ENCODE measurements at regions not wholly inside any gene's neighbourhood (a gene's known extent, or its start where the extent isn't known, plus 50 kb on each side); places are given as distances from the start of the nearest gene placed in this dataset.

DNA sequence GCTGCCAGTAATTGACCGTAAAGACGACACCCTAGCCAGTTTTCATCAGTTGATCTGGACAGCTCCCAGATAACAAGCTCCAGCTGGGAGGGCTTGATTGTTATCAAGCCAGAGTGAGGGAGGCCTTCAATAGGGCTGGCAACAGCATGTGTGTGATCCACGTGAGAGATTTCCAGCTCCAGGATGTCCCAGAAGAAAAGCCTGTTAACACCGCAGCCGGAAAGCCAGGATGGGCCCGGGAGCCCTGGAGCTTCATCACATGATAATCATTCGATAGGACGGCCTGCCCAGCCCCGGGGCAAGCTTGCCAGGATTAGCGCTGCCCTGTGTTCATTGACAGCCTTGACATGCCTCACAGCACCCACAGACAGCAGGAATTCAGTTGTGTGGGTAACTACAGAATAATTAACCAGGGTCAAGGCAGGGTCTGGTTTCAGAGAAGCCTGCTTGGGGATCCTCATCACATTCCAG is 182.5 kb downstream of the C1D start:
- TF ChIP-seq, protein P1, sequence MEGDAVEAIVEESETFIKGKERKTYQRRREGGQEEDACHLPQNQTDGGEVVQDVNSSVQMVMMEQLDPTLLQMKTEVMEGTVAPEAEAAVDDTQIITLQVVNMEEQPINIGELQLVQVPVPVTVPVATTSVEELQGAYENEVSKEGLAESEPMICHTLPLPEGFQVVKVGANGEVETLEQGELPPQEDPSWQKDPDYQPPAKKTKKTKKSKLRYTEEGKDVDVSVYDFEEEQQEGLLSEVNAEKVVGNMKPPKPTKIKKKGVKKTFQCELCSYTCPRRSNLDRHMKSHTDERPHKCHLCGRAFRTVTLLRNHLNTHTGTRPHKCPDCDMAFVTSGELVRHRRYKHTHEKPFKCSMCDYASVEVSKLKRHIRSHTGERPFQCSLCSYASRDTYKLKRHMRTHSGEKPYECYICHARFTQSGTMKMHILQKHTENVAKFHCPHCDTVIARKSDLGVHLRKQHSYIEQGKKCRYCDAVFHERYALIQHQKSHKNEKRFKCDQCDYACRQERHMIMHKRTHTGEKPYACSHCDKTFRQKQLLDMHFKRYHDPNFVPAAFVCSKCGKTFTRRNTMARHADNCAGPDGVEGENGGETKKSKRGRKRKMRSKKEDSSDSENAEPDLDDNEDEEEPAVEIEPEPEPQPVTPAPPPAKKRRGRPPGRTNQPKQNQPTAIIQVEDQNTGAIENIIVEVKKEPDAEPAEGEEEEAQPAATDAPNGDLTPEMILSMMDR (IDR thresholded peaks at IDR 0.05 in 4 of 5, conservative IDR thresholded peaks at IDR 0.05 in 1 of 5), result no peak
- no peak for TF ChIP-seq POLR2A (IDR thresholded peaks at IDR 0.05)

Measured in gastrocnemius medialis (tissue), 4 donors.